HepG2 (cell line): ENCODE measurements at regions not wholly inside any gene's neighbourhood (a gene's known extent, or its start where the extent isn't known, plus 50 kb on each side); places are given as distances from the start of the nearest gene placed in this dataset.
A peak's percentile ranks its signal among the peaks of the same experiment; 100 is the strongest.

Source experiments
- ATAC-seq: fragments of 200-7000 bp; cut with Tn5 transposase; 3 replicates; pipeline ENCODE4 v1.9.1; 2020; ENCODE audit warnings: mild to moderate bottlenecking, moderate library complexity
- BruUV-seq: library from RNA; stranded (reverse); fragments of 400-500 nt; replicated peaks from 2 replicates; lab custom pipeline; 2021; lab: Mats Ljungman, UMichigan
- CTCF ChIA-PET: fragments of 300-600 bp; formaldehyde crosslinking; extraction: SDS; loops from one replicate; lab custom pipeline; 2021; ENCODE audit warnings: low total read pairs, inconsistent platforms, low intra/inter-chr PET ratio; lab: Yijun Ruan, JAX
- POLR2A ChIA-PET: fragments of 350-600 bp; sonication (Branson Sonifier 250); formaldehyde crosslinking; loops from one replicate; lab custom pipeline; 2020; ENCODE audit warnings: antibody characterized with exemption, inconsistent platforms; lab: Yijun Ruan, JAX
- DNase-seq: peaks from one replicate; pipeline ENCODE4 v3.0.0-alpha.2; 2015; ENCODE audit warnings: low spot score
- FAIRE-seq: peaks from 3 replicates; lab custom pipeline; 2011; peaks lifted over from hg19 to GRCh38; lab: Jason Lieb, UNC
- H2AFZ ChIP-seq: one replicate; pipeline ENCODE4 v1.6.1; 2011; ENCODE audit warnings: low read length, inconsistent platforms
- H3K27ac ChIP-seq: fragments of 300-600 bp; 3 replicates; pipeline ENCODE4 v1.8.0; 2011; ENCODE audit warnings: mixed run types, mild to moderate bottlenecking, mixed read lengths, low read length, inconsistent platforms; ENCODE audit not compliant: insufficient read depth; ENCODE audit errors: extremely low read length
- H3K27me3 ChIP-seq, 2 experiments: fragments of 200-600 bp in 1 of 2; 2 replicates in 1 of 2; 3 replicates in 1 of 2; pipeline versions ENCODE4 v1.6.0 to v1.8.0; 2011; ENCODE audit warnings: low read length in 2 of 2, mild to moderate bottlenecking in 2 of 2, moderate library complexity in 2 of 2, inconsistent platforms in 1 of 2; ENCODE audit not compliant: insufficient read depth in 2 of 2, control insufficient read depth in 1 of 2
- H3K36me3 ChIP-seq, 2 experiments: fragments of 200-600 bp in 1 of 2; replicated peaks in 1 of 2; 2 replicates in 1 of 2; 3 replicates in 1 of 2; pipeline versions ENCODE4 v1.5.1 to v1.8.0; 2011; ENCODE audit warnings: low read length in 2 of 2, inconsistent platforms in 1 of 2; ENCODE audit not compliant: insufficient read depth in 2 of 2, control insufficient read depth in 1 of 2
- H3K4me1 ChIP-seq: 2 replicates; pipeline ENCODE4 v1.5.1; 2012; ENCODE audit warnings: low read length, inconsistent platforms; ENCODE audit not compliant: insufficient read depth
- H3K4me2 ChIP-seq: 2 replicates; pipeline ENCODE4 v1.6.0; 2011; ENCODE audit warnings: low read depth, low read length, inconsistent platforms
- H3K4me3 ChIP-seq, 3 experiments: fragments of 200-600 bp in 1 of 3; sonication (generic), shearing (Covaris generic) in 1 of 3; replicated peaks in 1 of 3; 2 replicates each; pipeline ENCODE4 v1.5.1; 2011 to 2016; ENCODE audit warnings: low read length in 3 of 3, inconsistent platforms in 2 of 3, low read depth in 2 of 3, mild to moderate bottlenecking in 2 of 3, control low read depth in 1 of 3, mixed read lengths in 1 of 3; ENCODE audit not compliant: insufficient read depth in 1 of 3
- H3K79me2 ChIP-seq: one replicate; pipeline ENCODE4 v1.6.1; 2011; ENCODE audit warnings: low read length, inconsistent platforms; ENCODE audit not compliant: insufficient read depth
- H3K9ac ChIP-seq: 2 replicates; pipeline ENCODE4 v1.6.0; 2011; ENCODE audit warnings: mild to moderate bottlenecking, low read depth, low read length, inconsistent platforms; ENCODE audit not compliant: insufficient read depth
- H3K9me3 ChIP-seq: 2 replicates; pipeline ENCODE4 v1.5.1; 2012; ENCODE audit warnings: mild to moderate bottlenecking, low read length
- H4K20me1 ChIP-seq: 2 replicates; pipeline ENCODE4 v1.6.0; 2011; ENCODE audit warnings: inconsistent platforms, mild to moderate bottlenecking, low read length, moderate library complexity; ENCODE audit not compliant: insufficient read depth
- ATF1 ChIP-seq: IDR thresholded peaks from 2 replicates; pipeline ENCODE4 v1.6.1; 2016; ENCODE audit warnings: mild to moderate bottlenecking, control low read depth
- ATF7 ChIP-seq, 2 experiments: fragments of 450-650 bp in 1 of 2; sonication (generic) in 1 of 2; formaldehyde crosslinking in 1 of 2; IDR thresholded peaks; 2 replicates each; pipeline versions ENCODE4 v1.4.0 to v1.6.1; 2016 to 2020; ENCODE audit warnings: antibody characterized with exemption in 1 of 2, mild to moderate bottlenecking in 1 of 2, missing genetic modification reagents in 1 of 2
- RFXANK ChIP-seq: IDR thresholded peaks from 2 replicates; pipeline ENCODE4 v1.6.1; 2016
- ZNF274 ChIP-seq: sonication (generic); formaldehyde crosslinking; IDR thresholded peaks from 2 replicates; pipeline ENCODE4 v1.5.1; 2020; ENCODE audit warnings: mild to moderate bottlenecking, missing genetic modification reagents
- WGBS: methylation state at CpG from one replicate; pipeline ENCODE4 v1.1.6; 2017; ENCODE audit warnings: low lambda C conversion rate; 5-methylcytosine and 5-hydroxymethylcytosine counted together
- in situ Hi-C: cut with HindIII; loops from 2 replicates; pipeline ENCODE4 v1.10.0; 2017; ENCODE audit warnings: low pct_unique_long_range_greater_than_20kb; ENCODE audit not compliant: extremely low pct_ligation_motif_present
- intact Hi-C: fragments of 100-400 bp; cut with micrococcal nuclease; formaldehyde crosslinking; loops from one replicate; pipeline ENCODE4 v1.10.0; 2022; ENCODE audit not compliant: unreplicated experiment
- TF ChIP-seq, protein P1 (sequence below): sonication (generic); formaldehyde crosslinking; IDR thresholded peaks from 2 replicates; pipeline ENCODE4 v1.5.1; 2020; ENCODE audit warnings: mild to moderate bottlenecking, moderate library complexity, missing genetic modification reagents
- TF ChIP-seq, protein P2 (sequence below): sonication (generic); formaldehyde crosslinking; IDR thresholded peaks from 2 replicates; pipeline ENCODE4 v1.4.0; 2020; ENCODE audit warnings: mild to moderate bottlenecking, missing genetic modification reagents, borderline replicate concordance

DNA sequence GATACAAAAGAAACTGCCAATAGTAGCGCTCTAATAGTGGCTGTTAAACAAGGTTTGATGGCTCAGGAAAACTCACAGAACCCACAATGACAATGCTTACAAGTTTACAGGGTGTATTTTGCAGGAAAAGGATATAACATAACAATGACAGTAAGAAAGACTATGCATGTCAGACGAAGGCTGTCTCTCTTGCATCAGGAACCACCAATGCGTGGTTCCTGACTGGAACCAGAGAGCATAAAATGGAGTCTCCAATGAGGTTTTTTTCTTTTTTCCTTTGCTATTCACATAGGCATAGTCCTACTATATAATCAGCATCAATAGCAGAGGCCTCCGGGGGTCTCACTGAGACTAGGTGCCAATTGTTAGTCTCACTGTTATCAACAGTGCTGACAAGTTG is 120.4 kb upstream of the STEAP1 start:
- POLR2A ChIA-PET: no interaction called here
- WGBS: 0% methylated on average over 4 of the region's 4 CpGs
- no peak overlapping the region for H3K4me3 ChIP-seq
- ATAC-seq: no peak
- no peaks in the 10 kb centered on the region for H4K20me1 ChIP-seq
- no peak overlapping the region for H3K9ac ChIP-seq
- no peaks in the 10 kb centered on the region for H3K27me3 ChIP-seq
- CTCF ChIA-PET: no interaction called here
- H3K9me3 ChIP-seq: no peaks in the 10 kb centered on the region
- H2AFZ ChIP-seq: no peak overlapping the region
- no peak for FAIRE-seq
- BruUV-seq: no TSS peak
- no peak for DNase-seq
- H3K4me1 ChIP-seq: no peaks in the 10 kb centered on the region
- no peak overlapping the region for H3K4me2 ChIP-seq
- no peak overlapping the region for H3K27ac ChIP-seq
- H3K79me2 ChIP-seq: no peaks in the 10 kb centered on the region
- in situ Hi-C loops (no loop called here), intact Hi-C loops (no loop called here)
- TF ChIP-seq ZNF274 (no peak), ATF1 (CRISPR knock-in tag) (no peak), RFXANK (CRISPR knock-in tag) (no peak)
- TF ChIP-seq, protein P1, sequence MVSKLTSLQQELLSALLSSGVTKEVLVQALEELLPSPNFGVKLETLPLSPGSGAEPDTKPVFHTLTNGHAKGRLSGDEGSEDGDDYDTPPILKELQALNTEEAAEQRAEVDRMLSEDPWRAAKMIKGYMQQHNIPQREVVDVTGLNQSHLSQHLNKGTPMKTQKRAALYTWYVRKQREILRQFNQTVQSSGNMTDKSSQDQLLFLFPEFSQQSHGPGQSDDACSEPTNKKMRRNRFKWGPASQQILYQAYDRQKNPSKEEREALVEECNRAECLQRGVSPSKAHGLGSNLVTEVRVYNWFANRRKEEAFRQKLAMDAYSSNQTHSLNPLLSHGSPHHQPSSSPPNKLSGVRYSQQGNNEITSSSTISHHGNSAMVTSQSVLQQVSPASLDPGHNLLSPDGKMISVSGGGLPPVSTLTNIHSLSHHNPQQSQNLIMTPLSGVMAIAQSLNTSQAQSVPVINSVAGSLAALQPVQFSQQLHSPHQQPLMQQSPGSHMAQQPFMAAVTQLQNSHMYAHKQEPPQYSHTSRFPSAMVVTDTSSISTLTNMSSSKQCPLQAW (CRISPR knock-in tag): no peak
- no peaks in the 10 kb centered on the region for H3K36me3 ChIP-seq

DNA sequence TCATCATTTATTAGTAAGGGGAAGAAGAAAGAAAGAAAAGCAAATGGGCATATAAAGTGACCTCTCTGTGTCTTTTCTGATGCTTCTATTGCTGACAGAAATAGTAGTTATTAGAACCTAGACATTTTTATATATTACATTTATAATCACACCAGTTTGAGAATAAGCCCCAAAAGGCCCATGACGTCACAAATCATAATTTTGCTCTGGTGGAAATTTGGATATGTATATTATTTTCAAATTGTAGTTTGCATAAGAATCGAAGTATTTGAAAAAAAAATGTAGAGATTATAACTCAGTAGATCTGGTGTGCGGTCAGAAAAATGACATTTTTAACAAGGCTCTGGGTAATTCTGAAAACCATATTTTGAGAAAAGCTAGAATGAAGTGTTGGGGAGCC is 101.2 kb upstream of the STEAP1 start:
- CTCF ChIA-PET: no interaction called here
- Histone ChIP-seq H3K9me3 (no peaks in the 10 kb centered on the region), H3K9ac (no peak overlapping the region), H3K4me2 (no peak overlapping the region), H2AFZ (no peak overlapping the region), H3K36me3 (no peaks in the 10 kb centered on the region), H3K4me1 (no peaks in the 10 kb centered on the region), H4K20me1 (no peaks in the 10 kb centered on the region), H3K27ac (no peak overlapping the region), H3K79me2 (no peaks in the 10 kb centered on the region), H3K27me3 (no peaks in the 10 kb centered on the region), H3K4me3 (no peak overlapping the region)
- BruUV-seq: no TSS peak
- POLR2A ChIA-PET: no interaction called here
- in situ Hi-C loops (no loop called here), intact Hi-C loops (no loop called here)
- FAIRE-seq: no peak
- no peak for DNase-seq
- 17% methylated on average over 3 of the region's 3 CpGs for WGBS
- ATAC-seq: no peak
- TF ChIP-seq, protein P2, sequence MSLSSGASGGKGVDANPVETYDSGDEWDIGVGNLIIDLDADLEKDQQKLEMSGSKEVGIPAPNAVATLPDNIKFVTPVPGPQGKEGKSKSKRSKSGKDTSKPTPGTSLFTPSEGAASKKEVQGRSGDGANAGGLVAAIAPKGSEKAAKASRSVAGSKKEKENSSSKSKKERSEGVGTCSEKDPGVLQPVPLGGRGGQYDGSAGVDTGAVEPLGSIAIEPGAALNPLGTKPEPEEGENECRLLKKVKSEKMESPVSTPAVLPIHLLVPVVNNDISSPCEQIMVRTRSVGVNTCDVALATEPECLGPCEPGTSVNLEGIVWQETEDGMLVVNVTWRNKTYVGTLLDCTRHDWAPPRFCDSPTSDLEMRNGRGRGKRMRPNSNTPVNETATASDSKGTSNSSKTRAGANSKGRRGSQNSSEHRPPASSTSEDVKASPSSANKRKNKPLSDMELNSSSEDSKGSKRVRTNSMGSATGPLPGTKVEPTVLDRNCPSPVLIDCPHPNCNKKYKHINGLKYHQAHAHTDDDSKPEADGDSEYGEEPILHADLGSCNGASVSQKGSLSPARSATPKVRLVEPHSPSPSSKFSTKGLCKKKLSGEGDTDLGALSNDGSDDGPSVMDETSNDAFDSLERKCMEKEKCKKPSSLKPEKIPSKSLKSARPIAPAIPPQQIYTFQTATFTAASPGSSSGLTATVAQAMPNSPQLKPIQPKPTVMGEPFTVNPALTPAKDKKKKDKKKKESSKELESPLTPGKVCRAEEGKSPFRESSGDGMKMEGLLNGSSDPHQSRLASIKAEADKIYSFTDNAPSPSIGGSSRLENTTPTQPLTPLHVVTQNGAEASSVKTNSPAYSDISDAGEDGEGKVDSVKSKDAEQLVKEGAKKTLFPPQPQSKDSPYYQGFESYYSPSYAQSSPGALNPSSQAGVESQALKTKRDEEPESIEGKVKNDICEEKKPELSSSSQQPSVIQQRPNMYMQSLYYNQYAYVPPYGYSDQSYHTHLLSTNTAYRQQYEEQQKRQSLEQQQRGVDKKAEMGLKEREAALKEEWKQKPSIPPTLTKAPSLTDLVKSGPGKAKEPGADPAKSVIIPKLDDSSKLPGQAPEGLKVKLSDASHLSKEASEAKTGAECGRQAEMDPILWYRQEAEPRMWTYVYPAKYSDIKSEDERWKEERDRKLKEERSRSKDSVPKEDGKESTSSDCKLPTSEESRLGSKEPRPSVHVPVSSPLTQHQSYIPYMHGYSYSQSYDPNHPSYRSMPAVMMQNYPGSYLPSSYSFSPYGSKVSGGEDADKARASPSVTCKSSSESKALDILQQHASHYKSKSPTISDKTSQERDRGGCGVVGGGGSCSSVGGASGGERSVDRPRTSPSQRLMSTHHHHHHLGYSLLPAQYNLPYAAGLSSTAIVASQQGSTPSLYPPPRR (CRISPR knock-in tag): no peak
- TF ChIP-seq ATF7 (IDR thresholded peaks at IDR 0.05) (peak; percentile 84), ATF7 (CRISPR knock-in tag; IDR thresholded peaks at IDR 0.05) (no peak)
